OCI-LY7 (cell line): ENCODE measurements at regions not wholly inside any gene's neighbourhood (a gene's known extent, or its start where the extent isn't known, plus 50 kb on each side); places are given as distances from the start of the nearest gene placed in this dataset.

Experiments
- BruUV-seq: library from RNA; stranded (reverse); fragments of 400-500 nt; replicated peaks from 2 replicates; lab custom pipeline; 2021; lab: Mats Ljungman, UMichigan
- CTCF ChIA-PET: fragments of 300-600 bp; sonication (Branson Sonifier 250); formaldehyde crosslinking; loops from one replicate; lab custom pipeline; 2022; ENCODE audit warnings: antibody characterized with exemption; ENCODE audit not compliant: unreplicated experiment; lab: Charles Lee
- POLR2A ChIA-PET: fragments of 300-600 bp; sonication (Branson Sonifier 250); formaldehyde crosslinking; loops from one replicate; lab custom pipeline; 2022; ENCODE audit warnings: antibody characterized with exemption; lab: Charles Lee
- DNase-seq: peaks from one replicate; pipeline ENCODE4 v3.0.0-alpha.2; 2015; ENCODE audit warnings: low spot score
- H2AFZ ChIP-seq: fragments of 200-600 bp; sonication (generic), shearing (Covaris generic); 2 replicates; pipeline ENCODE4 v1.6.1; 2014; ENCODE audit warnings: mild to moderate bottlenecking, antibody characterized with exemption, low read length, moderate library complexity
- H3K27ac ChIP-seq: fragments of 200-600 bp; sonication (generic); 2 replicates; pipeline ENCODE4 v1.5.1; 2014; ENCODE audit warnings: mixed run types, low read depth, mild to moderate bottlenecking, moderate library complexity, low read length, inconsistent platforms; ENCODE audit not compliant: poor library complexity, severe bottlenecking
- H3K36me3 ChIP-seq: fragments of 200-600 bp; sonication (generic); 2 replicates; pipeline ENCODE4 v1.6.1; 2014; ENCODE audit warnings: mild to moderate bottlenecking, antibody characterized with exemption, low read length, moderate library complexity, mixed read lengths; ENCODE audit not compliant: insufficient read depth
- H3K4me1 ChIP-seq: fragments of 200-600 bp; sonication (generic); 2 replicates; pipeline ENCODE4 v1.5.1; 2014; ENCODE audit warnings: mild to moderate bottlenecking, low read length; ENCODE audit not compliant: insufficient read depth, poor library complexity, severe bottlenecking
- H3K4me2 ChIP-seq: fragments of 200-600 bp; sonication (generic); 2 replicates; pipeline ENCODE4 v1.6.1; 2014; ENCODE audit warnings: mild to moderate bottlenecking, low read length
- H3K4me3 ChIP-seq: fragments of 200-600 bp; sonication (generic); 2 replicates; pipeline ENCODE4 v1.5.1; 2014; ENCODE audit warnings: mild to moderate bottlenecking, low read depth, low read length; ENCODE audit not compliant: poor library complexity, severe bottlenecking
- H3K79me2 ChIP-seq: fragments of 200-600 bp; sonication (generic); 2 replicates; pipeline ENCODE4 v1.6.1; 2016; ENCODE audit warnings: low read depth, mild to moderate bottlenecking, low read length, moderate library complexity, mixed read lengths; ENCODE audit not compliant: insufficient read depth
- H3K9me2 ChIP-seq: fragments of 200-600 bp; sonication (generic); 2 replicates; pipeline ENCODE4 v1.6.1; 2016; ENCODE audit warnings: mild to moderate bottlenecking, low read length, mixed read lengths; ENCODE audit not compliant: insufficient read depth
- H3K9me3 ChIP-seq: fragments of 200-600 bp; sonication (generic); 2 replicates; pipeline ENCODE4 v1.6.1; 2014; ENCODE audit warnings: mild to moderate bottlenecking, mixed run types, low read length, mixed read lengths
- H4K20me1 ChIP-seq: fragments of 200-600 bp; sonication (generic); 2 replicates; pipeline ENCODE4 v1.6.1; 2014; ENCODE audit warnings: mild to moderate bottlenecking, antibody characterized with exemption, low read length, moderate library complexity, mixed read lengths; ENCODE audit not compliant: insufficient read depth
- EZH2phosphoT487 ChIP-seq: fragments of 200-600 bp; sonication (generic); IDR thresholded peaks from 2 replicates; pipeline ENCODE4 v1.6.1; 2018; ENCODE audit warnings: low read depth, borderline replicate concordance, mild to moderate bottlenecking, mixed run types, antibody characterized with exemption, low read length, moderate library complexity, mixed read lengths
- intact Hi-C: fragments of 100-400 bp; cut with micrococcal nuclease; formaldehyde crosslinking; loops from one replicate; pipeline ENCODE4 v1.10.0; 2022; ENCODE audit not compliant: unreplicated experiment
- TF ChIP-seq, protein P1 (sequence below): fragments of 200-600 bp; sonication (generic); conservative IDR thresholded peaks from 2 replicates; pipeline ENCODE4 v1.5.1; 2014; ENCODE audit warnings: mild to moderate bottlenecking, antibody characterized with exemption, low read length, moderate library complexity, mixed read lengths

DNA sequence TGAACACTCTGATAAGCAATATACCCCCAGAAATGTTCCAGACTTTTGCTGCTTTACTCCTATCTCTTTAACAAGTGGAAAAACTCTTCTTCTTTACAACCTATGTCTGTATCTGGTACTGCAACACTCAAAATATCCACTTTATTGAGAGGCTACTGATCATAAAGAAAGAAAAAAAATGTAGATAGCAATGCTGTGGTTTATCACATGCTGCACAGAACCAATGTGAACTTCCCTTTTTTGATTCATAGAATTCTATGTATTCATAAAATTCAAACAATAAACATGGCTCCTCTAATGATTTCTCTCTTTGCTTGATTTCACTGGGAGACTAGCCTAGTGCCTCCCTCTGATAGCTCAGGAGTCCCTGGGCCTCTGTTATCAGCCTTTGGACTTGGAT is 223.5 kb downstream of the ZNF674 start:
- intact Hi-C loops: no loop called here
- DNase-seq: no peak
- CTCF ChIA-PET: no interaction called here

DNA sequence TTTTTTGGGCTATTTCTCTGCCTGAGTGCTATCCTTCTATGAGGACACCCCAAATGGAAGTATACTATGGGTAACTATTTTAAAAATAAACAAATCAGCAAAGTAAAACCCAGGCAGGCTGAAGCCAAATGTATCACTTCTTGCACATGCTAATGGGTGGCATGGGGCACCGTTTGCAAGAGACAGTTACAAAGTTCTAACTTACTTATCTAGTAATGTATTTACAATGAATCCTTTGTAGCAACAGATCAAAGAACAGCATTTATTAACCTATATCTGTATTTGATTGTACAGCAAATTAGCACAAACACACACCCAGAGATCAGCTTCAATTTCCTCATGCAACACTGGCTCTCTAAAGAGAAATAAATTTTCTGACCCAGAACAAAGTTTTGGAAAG is 225.5 kb downstream of the ZNF674 start:
- no peak for DNase-seq
- BruUV-seq: no TSS peak

More for the DNA sequence above, 223.5 kb downstream of the ZNF674 start:
- Histone ChIP-seq H3K79me2 (no peaks in the 10 kb centered on the region), H3K36me3 (no peaks in the 10 kb centered on the region), H3K27ac (no peak overlapping the region), H4K20me1 (no peaks in the 10 kb centered on the region), H2AFZ (no peak overlapping the region), H3K9me3 (no peaks in the 10 kb centered on the region), H3K9me2 (no peaks in the 10 kb centered on the region), H3K4me3 (no peak overlapping the region), H3K4me2 (no peak overlapping the region), H3K4me1 (no peaks in the 10 kb centered on the region)
- BruUV-seq: no TSS peak
- TF ChIP-seq EZH2phosphoT487: no peak
- TF ChIP-seq, protein P1, sequence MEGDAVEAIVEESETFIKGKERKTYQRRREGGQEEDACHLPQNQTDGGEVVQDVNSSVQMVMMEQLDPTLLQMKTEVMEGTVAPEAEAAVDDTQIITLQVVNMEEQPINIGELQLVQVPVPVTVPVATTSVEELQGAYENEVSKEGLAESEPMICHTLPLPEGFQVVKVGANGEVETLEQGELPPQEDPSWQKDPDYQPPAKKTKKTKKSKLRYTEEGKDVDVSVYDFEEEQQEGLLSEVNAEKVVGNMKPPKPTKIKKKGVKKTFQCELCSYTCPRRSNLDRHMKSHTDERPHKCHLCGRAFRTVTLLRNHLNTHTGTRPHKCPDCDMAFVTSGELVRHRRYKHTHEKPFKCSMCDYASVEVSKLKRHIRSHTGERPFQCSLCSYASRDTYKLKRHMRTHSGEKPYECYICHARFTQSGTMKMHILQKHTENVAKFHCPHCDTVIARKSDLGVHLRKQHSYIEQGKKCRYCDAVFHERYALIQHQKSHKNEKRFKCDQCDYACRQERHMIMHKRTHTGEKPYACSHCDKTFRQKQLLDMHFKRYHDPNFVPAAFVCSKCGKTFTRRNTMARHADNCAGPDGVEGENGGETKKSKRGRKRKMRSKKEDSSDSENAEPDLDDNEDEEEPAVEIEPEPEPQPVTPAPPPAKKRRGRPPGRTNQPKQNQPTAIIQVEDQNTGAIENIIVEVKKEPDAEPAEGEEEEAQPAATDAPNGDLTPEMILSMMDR: no peak
- POLR2A ChIA-PET: no interaction called here

DNA sequence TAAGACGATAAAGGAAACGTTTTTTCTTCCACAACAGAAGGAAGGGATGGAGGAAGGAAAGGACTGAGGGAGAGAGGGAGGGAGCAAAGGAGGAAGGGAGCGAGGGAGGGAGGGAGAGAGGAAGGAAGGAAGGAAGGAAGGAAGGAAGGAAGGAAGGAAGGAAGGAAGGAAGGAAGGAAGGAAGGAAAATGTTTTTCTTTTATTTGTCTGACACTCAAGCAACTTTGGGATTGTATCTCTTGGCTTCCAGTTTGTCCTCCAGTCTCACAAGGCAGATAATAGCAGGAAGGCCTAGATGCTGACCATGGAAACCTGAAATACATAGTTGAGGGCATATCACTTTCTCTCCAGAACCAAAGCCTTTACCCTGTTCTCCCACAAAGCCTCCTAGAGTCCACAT is 226.7 kb downstream of the ZNF674 start:
- intact Hi-C loops: no loop called here
- POLR2A ChIA-PET: no interaction called here
- Histone ChIP-seq H3K79me2 (no peaks in the 10 kb centered on the region), H3K4me3 (no peak overlapping the region), H3K9me3 (no peaks in the 10 kb centered on the region), H3K9me2 (no peaks in the 10 kb centered on the region), H3K4me2 (no peak overlapping the region), H3K27ac (no peak overlapping the region), H4K20me1 (no peaks in the 10 kb centered on the region), H2AFZ (no peak overlapping the region), H3K36me3 (no peaks in the 10 kb centered on the region), H3K4me1 (no peaks in the 10 kb centered on the region)
- DNase-seq: no peak
- TF ChIP-seq EZH2phosphoT487: no peak
- TF ChIP-seq, protein P1: no peak
- BruUV-seq: no TSS peak
- CTCF ChIA-PET: no interaction called here

More for the DNA sequence above, 225.5 kb downstream of the ZNF674 start:
- H3K9me2 ChIP-seq: no peaks in the 10 kb centered on the region
- no peak overlapping the region for H3K4me2 ChIP-seq
- no peak overlapping the region for H2AFZ ChIP-seq
- no peaks in the 10 kb centered on the region for H4K20me1 ChIP-seq
- H3K4me3 ChIP-seq: no peak overlapping the region
- ChIA-PET CTCF (no interaction called here), POLR2A (no interaction called here)
- intact Hi-C loops: no loop called here
- H3K9me3 ChIP-seq: no peaks in the 10 kb centered on the region
- no peaks in the 10 kb centered on the region for H3K36me3 ChIP-seq
- H3K27ac ChIP-seq: no peak overlapping the region
- no peaks in the 10 kb centered on the region for H3K79me2 ChIP-seq
- no peak for TF ChIP-seq EZH2phosphoT487
- TF ChIP-seq, protein P1: no peak
- no peaks in the 10 kb centered on the region for H3K4me1 ChIP-seq
